HG03139 (cell line): ENCODE measurements at regions not wholly inside any gene's neighbourhood (a gene's known extent, or its start where the extent isn't known, plus 50 kb on each side); places are given as distances from the start of the nearest gene placed in this dataset.
A peak's percentile ranks its signal among the peaks of the same experiment; 100 is the strongest.
"Not testable (repeated sequence)": the region's sequence is repeated elsewhere in the genome, so short reads cannot be mapped to it uniquely, and the experiment has no call there.

Source experiments
- ATAC-seq: cut with Tn5 transposase; IDR thresholded peaks from one replicate; pipeline ENCODE4 v1.9.1; 2021; ENCODE audit not compliant: unreplicated experiment

DNA sequence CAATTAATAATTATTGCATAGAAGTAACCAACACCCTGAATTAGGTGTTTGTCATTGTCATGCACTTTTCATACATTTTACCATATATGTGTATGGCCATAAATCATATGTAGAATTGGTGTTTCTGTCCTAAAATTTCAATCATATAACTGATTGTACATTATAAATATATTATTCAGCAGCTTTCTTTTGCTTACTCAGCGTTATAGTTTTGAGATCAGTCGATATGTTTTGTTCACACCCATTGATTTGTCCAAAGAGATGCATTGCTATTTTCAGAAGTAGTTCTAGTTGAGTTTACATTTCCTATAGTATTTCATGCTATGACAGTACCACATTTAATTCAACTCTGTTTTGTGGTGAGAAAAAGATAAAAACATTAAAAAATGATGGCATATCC, 50.5 kb upstream of the PARP4 start:
- no peak for ATAC-seq

DNA sequence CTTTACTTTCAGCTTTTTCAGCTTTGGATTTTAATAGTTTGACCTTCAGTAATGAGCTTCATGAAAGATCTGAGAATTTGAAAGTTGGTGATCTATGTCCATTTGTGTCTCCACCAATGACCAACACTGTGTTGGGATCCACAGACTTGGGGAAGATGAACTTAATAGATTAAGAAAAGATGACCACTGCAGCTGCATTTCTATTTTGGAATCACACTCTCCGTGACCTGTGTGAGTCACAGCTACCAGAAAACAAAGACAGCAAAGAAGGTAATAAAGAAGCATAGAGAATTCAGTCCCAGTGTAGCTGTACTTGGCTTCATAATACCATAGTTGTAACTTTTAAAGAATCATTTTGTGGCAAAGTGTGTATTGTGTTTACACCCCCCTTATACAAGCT, 51.4 kb upstream of the PARP4 start:
- ATAC-seq: not testable (repeated sequence)

DNA sequence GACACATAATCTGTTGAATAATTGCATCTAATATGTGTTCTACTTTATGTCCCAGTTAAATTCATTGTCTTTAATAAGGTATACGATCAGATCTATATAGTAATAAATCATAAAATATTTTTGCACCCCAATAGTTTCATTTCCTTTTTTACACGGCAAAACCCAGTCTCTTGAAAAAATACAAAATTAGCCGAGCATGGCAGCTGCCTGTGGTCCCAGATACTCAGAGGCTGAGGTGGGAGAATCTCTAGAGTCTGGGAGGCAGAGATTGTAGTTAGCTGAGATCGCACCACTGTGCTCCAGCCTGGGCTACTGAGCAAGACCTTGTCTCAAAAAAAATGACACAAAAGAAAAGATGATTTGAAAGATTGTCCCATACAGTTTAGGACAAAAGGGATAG, 52.3 kb upstream of the PARP4 start:
- no peak for ATAC-seq

DNA sequence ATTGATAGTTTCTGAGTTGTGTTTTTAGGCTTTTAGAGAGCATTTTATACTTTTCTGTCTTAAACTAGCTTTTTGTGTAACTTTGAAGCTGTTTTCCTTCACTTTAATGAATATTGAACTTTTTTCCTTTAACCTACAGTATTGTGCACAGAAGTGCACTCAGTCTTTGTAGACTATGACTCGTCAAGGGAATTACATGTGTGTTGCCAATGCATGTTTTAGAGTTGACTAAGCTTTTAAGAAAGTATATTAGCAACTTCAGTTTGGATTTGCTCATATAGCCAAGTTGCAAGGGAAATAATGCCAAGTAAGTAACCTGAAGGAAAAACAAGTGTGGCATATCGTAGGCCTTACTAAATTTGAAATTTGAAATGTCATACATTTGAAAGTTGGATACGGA, 55.0 kb upstream of the PARP4 start:
- not testable (repeated sequence) for ATAC-seq

DNA sequence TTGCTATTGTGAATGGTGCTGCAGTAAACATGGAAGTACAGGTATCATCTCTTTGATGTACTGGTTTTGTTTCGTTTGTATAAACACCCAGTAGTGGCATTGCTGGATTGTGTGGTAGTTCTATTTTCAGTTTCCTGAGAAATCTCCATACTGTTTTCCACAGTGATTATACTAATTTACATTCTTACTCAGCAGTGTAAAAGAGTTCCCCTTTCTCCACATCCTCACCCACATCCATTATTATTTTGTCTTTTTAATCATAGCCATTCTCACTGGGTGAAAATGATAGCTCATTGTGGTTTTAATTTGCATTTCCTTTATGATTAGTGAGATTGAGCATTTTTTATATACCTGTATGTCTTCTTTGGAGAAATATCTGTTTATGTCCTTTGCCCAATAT, 62.3 kb upstream of the PARP4 start:
- no peak for ATAC-seq

DNA sequence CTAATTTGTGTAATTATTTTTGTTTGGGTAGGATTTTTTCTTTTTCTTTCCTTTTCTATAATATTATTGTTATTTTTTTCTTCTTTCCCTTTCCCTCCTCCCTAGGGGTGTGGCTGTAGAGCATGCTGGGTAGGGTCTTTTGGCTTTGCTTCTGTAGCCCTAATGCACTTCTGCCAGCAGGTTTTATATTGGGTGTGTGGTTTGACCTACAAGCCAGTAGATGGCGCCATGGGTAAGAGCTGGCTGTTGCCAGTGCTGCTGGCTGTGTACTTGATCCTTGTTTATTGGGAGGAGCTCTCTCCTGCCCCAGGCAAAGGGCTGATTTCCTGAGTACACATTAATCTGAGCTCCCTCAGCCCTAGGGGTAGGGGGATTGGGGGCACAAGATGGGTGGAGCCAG, 67.7 kb upstream of the PARP4 start:
- not testable (repeated sequence) for ATAC-seq

DNA sequence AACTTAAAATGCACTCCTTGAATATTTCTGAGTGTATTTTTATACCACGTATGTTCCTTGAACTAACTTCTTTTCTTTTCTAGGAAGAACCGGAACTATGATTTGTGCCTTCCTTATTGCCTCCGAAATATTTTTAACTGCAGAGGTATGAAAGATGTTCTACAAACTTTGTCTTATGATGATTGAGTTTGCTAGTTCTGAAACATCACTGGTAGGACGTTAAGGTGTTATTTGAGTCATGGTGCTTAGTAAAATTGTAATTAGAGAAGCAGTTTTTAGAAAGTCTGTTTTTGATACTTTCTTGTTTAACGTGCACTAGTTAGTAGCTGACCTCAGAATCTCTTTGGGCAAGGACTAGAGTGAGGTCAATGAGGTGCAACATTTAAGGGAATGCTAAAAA, 69.0 kb upstream of the PARP4 start:
- ATAC-seq: not testable (repeated sequence)

DNA sequence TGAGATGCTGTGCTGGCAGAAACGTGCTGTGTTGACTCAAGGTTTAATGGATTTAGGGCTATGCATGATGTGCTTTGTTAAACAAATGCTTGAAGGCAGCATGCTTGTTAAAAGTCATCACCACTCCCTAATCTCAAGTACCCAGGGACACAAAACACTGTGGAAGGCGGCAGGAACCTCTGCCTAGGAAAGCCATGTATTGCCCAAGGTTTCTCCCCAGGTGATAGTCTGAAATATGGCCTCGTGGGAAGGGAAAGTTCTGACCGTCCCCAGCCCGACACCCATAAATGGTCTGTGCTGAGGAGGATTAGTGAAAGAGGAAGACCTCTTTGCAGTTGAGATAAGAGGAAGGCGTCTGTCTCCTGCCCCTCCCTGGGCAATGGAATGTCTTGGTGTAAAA, 79.1 kb upstream of the PARP4 start:
- ATAC-seq: not testable (repeated sequence)

DNA sequence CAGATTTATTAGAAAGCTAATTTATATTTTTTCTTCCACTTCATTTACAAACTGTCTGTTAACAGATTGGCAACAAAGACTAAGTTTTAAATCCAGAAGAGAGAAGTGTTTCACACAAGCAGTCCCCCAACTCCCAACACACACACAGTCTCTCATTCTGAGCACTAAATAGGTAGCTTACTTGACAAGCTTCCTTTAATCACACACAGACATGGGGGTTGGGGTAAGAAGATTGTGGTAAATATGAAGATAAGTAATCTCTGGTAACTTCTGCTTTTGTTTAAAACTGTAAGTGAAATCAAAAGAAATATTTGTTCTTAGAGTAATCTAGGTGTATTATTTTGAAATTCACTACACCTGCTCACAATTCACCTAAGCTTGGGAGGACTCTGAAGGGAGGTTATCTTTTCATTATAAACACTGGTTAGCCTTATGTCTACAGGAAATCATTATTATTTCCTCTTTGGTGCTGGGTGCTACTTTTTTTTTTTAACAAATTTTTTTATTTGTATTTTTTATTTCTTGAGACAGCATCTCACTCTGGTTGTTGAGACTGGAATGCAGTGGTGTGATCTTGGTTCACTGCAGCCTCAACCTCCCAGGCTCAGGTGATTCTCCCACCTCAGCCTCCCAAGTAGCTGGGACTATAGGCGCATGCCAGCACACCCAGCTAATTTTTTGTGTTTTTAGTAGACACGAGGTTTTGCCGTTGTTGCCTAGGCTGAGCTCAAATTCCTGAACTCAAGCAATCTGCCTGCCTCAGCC, 82.1 kb upstream of the ATP12A start:
- ATAC-seq: not testable (repeated sequence)

DNA sequence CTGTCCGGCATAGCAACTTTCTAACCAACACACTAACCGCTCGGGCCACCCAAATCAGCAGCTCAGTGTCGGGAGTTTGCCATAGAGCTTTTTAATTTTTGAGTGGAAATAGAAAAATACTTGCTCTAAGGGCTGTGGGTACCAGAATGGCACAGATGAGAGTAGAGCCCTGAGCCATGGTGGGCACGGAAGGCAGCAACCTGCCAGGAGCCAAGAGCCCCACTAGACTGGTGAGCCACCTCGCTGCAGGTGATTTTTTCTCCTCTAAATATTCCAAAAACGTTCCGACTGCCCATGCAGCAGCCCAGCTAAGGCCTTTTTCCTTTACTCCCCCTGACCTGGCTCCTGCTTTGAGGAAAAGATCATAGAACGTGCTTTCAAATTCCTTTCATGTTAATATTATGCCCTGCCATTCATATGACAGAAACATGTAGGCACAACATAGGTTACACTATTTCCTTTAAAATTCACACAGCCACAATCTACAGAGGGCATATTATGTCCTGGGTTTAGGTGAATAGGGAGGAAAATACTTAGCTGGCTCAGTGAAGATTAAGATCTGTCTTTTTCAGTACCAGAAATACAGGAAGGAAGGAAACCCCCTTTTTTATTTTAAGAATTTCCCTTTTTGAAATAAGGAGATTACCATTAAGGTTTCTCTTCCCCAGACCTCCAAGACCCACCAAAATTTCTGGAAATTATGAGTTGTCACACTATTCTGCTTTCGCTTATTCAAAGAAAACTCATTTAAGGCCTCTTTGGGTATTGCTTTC, 81.0 kb upstream of the ATP12A start:
- ATAC-seq: not testable (repeated sequence)

DNA sequence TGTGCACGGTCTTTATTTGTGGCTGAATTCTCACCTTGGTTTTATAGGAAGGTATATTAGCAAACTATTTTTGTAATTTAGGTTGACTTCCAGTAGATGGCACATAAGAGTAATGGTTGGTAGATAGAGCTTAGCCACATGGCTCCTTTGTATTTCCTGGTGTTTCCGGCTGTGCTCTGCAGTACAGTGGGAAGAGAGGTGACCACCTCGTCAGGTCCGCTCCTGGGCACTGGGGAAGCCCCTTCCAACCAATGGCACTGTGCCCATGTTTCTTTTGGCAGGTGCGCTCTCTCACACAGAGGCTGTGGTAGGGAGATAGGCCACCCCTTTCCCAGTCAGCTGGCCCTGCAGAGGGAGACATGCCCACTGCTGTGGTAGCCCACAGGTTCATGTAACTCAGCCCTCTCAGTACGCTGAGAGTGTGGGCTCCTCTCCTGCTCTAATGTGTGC, 74.3 kb upstream of the ATP12A start:
- ATAC-seq: peak; percentile 65

DNA sequence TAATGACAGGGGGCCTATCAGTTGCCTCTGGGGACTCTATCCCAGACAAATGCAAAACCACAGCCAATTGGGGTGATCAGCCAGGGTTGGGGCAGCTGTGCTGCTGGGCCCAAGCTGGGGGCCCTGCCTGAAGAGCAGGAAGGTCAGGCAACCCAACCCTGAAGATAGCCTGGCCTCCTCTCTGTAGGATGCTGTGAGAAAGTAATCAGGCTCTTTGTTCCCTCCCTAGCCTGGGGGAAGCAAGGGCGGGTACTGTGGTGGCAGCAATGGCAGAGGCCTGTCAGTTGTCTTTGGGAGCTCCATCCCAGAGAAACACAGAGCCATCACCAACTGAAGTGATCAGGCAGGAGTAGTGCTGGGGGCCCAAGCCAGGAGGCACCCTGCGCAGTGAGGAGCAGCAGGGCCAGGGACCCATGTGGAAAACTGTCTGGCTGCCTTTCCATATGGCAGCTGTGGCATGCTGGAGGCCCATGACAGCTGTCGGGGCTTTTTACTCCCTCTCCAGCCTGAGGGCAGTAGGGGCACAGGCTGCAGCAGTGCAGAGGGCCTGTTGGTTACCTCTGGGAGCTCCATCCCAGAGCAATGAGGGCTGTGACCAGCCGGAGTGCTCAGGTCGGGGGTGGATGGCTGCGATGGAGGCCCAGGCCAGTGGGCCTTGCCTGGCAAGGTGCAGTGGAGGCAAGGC, 73.6 kb upstream of the ATP12A start:
- no peak for ATAC-seq

DNA sequence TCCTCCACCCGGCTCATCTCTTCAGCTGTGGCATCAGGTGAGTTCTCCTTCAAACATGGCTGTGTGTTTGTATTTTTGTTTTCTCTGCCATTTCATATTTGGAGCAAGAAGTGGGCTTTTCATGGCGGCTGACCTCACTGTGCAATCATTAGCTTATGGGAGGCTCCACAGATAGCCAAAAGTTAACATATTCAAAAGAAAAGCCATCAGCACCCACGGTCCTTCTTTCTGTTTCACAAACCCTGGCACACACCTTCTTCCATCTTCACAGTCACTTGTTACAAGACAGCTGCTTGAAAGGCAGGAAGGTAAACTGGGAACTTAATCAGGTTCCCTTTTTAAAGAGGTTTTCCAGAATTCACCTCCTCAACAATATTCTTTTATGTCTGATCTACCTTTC, 69.3 kb upstream of the ATP12A start:
- no peak for ATAC-seq

DNA sequence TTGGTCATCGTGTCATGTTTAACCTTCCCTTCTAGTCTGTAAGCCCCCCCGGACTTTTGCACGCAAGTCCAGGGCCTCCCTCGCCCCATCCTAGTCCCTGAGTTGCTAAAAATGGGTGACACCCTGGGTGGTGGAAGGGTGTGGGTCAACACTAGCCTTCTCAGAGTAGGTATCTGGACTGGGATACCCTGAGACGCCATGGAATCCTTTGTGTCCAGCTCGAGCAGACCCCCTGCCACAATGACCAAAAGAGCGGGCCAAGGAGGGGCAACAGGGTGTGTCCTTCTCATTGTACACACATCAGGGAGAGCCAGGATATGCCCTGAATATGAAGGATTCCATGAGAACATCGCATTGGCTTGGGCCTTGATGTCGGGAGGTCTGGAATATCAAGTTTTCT, 67.5 kb upstream of the ATP12A start:
- no peak for ATAC-seq

DNA sequence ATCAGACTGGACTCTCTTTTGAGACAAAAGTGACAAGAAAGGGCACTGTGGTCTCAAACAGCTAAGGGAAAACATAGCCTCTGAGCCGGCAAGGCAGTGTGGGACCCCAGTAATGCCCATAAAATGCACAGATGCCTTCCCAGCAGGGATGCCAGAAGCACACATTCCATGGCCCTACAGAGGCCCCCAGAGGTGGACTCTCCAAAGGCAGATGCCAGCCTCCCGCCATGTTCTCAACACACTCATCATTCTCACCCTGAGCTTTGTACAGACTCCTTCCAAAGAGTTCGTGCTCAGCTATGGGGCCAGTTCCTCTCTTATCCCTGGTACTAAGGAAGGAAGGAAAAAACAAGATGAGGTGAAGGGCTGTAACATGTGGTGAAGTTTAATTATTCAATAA, 67.1 kb upstream of the ATP12A start:
- no peak for ATAC-seq

DNA sequence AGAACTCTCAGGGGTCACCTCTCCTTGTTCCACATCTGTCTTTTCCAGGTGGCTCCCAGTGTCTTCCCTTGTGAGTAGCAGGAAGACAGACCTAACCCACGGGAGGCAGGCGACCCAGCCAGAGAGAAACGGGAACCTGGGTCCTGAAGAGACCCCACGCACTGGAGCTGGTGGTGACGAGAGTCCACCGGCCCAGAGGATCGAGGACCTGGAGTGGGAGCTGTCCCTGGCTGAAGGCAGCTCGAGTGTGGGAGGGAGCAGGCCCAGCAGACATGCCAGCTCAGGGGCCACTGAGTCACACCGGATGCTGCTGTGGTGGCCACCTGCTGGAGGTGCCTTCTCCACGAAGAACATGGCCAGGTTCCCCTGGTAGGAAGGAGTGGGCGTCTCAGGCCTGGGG, 66.5 kb upstream of the ATP12A start:
- ATAC-seq: no peak

DNA sequence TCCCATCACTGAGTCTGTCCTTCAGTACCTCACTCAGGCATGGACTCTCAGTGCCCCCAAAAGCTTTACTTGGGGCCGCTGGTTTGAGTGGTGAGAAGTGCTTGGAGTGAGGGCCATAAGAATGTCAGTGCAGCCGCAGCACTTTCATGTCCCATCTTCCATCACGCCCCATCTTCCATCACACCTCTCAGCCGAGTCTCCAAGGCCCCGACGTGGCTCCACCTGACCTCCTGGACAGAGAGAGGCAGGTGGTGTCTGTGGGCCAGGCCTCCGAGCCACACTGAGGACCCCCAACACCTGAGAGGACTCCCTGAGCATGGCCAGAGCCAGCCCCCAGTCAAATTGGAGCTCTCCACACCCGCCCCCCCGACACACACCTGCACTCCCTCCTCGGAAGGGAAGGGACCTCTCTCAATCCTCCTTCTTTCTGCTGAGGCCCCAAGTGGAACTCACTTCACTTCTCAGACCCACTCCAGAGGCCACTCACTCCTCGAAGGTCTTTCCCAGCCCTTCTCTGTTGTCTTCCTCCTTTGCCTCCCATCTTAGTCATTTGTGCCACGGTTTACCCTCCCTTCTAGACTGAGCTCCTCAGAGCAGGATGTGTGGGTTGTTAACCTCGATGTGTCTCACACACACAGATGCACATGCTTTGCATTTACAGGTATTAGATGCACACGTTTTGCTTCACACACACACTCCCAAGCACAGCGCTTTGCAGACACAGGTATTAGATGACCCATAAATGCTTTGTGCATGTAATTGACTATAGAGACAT, 65.7 kb upstream of the ATP12A start:
- ATAC-seq: no peak

DNA sequence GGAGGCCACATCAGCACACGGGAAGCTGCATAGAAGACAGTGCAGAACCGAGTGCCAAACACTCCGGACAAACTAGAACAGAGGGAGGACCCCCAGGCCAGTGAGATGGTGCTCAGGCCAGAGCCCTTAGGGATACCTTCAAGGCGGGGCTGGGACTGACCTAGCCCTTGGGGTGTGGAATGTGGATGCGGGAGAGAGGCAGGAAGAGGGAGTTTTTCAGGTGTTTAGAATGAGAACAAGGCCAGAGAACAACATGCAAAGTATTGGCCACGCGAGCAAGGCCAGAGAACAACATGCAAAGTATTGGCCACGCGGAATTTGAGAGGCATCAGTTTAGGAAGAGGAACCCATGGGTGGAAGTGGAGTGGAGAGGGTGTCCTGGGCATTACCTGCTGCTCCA, 65.1 kb upstream of the ATP12A start:
- ATAC-seq: no peak

DNA sequence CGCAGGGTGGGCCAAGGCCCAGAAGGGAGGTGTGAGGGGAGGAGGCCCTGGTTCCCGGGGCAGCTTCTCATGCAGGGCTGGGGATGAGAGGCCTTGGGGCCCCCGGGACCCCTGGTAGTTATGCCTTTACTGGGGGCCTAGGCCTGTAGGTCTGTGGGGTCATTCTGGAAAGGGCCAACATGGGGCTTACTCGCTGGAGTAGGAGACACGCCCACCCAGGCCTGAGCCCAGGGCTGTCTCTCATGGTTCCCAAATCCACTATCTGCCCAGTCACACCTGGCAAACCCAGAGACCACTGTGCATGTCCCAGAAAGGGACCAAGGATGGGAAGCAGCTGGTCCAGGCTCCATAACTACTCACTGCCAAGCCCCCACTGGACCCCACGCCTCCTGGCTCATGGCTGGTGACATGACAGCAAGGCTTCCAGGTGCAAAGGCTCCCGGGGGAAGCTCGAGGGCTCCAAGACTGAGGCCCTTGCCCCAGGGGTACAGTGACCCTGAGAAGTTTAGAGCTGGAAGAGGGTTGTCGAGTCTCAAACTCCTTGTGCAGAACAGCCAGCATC, 64.2 kb upstream of the ATP12A start:
- ATAC-seq: no peak

DNA sequence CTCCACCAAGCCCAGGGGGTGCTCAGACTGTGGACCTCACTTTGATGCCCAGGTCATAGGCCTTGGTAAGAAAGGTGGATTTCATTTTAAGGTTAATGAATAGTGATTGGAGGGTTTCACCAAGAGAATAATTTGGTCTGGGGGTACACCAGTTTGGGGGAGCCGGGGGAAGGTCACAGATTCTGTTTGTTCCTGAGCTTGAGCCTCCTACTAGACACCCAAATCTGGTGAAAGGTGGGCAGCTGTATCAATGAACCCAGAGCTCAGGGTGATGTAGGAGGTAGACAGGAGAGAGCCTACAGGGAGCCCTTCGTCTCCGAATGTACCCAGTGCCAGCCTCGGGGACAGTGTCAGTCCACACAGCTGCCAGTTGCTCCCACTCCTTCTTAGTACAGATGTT, 63.7 kb upstream of the ATP12A start:
- no peak for ATAC-seq
